ENCODE measurements at regions not wholly inside any gene's neighbourhood (a gene's known extent, or its start where the extent isn't known, plus 50 kb on each side); places are given as distances from the start of the nearest gene placed in this dataset.

DNA sequence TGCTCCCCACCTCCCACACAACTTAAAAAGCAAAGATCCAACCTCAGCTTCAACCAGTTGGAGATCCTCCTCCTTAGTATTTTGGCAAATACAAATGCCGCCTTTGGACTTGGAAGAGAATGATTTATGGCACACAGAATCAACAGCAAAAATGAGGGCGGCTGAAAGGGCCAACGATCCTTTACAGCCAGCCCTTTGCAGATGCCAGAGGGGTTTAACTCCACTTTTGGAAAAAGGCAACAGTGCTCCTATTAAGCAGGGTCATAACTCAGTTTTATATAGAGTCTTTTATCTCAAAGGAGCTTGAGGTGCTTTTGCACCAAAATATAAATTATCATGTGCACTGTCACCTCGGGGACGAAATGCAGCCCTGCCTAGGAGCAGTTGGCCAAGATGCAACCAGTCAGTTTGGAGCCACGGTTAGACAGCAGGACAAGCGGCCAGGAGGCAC, 56.7 kb upstream of the JCAD start:
- CTCF ChIA-PET = interaction anchor here (0.7 to 1.6 kb wide), 5 partner anchors 35 to 154 kb away, joined by 3 to 4 read pairs (median 3); no protein-coding TSS in a partner anchor
- H3K9me1 ChIP-seq (replicated peaks; ENCODE audit: control insufficient read depth, extremely low read depth, insufficient read depth, low read length) = no peaks in the 10 kb centered on the region
- no peaks in the 10 kb centered on the region for H3K36me3 ChIP-seq (ENCODE audit: control insufficient read depth in 2 of 2, extremely low read depth in 1 of 2, insufficient read depth in 2 of 2, low read length in 2 of 2)
- no peak overlapping the region for H3K27ac ChIP-seq (ENCODE audit: insufficient read depth, low read depth, low read length)
- peaks cover 26% of the 10 kb centered on the region for H3K4me1 ChIP-seq (ENCODE audit: control insufficient read depth, extremely low read depth, insufficient read depth, low read length)
- TF ChIP-seq MYC (IDR thresholded peaks at IDR 0.05; ENCODE audit: low read depth, low read length) = no peak
- no peak for TF ChIP-seq JUN (IDR thresholded peaks at IDR 0.05; ENCODE audit: borderline replicate concordance, insufficient read depth, insufficient read length, low read depth)
- TF ChIP-seq FOS (IDR thresholded peaks at IDR 0.05; ENCODE audit: borderline replicate concordance, insufficient read depth, low read length) = no peak
- TF ChIP-seq CTCF (IDR thresholded peaks at IDR 0.05; ENCODE audit: extremely low read depth in 1 of 2, insufficient read depth in 1 of 2, low read depth in 1 of 2, low read length in 2 of 2) = no peak
- no peak for TF ChIP-seq EZH2 (IDR thresholded peaks at IDR 0.05; ENCODE audit: borderline replicate concordance, low read depth, low read length, severe bottlenecking)
- TF ChIP-seq POLR2A (IDR thresholded peaks at IDR 0.05; ENCODE audit: low read depth, low read length) = no peak
- no peak for TF ChIP-seq MAX (IDR thresholded peaks at IDR 0.05; ENCODE audit: insufficient read depth, insufficient read length)
- TF ChIP-seq GATA2 (IDR thresholded peaks at IDR 0.05; ENCODE audit: insufficient read depth, insufficient read length, low read depth, low read length) = no peak
- no peak for TF ChIP-seq POLR2AphosphoS5 (IDR thresholded peaks at IDR 0.05; ENCODE audit: insufficient read depth, low read depth, low read length)
- no TSS peak for BruUV-seq (replicated peaks)
- FAIRE-seq (no peak), DNase-seq (ENCODE audit: low read depth, low spot score) (no peak)
- no peak overlapping the region for H2AFZ ChIP-seq (ENCODE audit: low read depth, low read length)
- intact Hi-C loops (cut with micrococcal nuclease) = no loop called here
- H3K79me2 ChIP-seq (ENCODE audit: control insufficient read depth, insufficient read depth, low read length) = no peaks in the 10 kb centered on the region
- H4K20me1 ChIP-seq (replicated peaks; ENCODE audit: control insufficient read depth, extremely low read depth, insufficient read depth, low read length) = no peaks in the 10 kb centered on the region
- dilution Hi-C loops (cut with MboI; ENCODE audit: extremely low pct_ligation_motif_present, low sequenced_read_pairs) = no loop called here
- POLR2A ChIA-PET = no interaction called here
- H3K4me3 ChIP-seq (replicated peaks in 1 of 3; ENCODE audit: insufficient read depth in 1 of 3, low read depth in 1 of 3, low read length in 3 of 3) = no peak overlapping the region
- H3K27me3 ChIP-seq (ENCODE audit: control insufficient read depth in 2 of 2, insufficient read depth in 2 of 2, low read length in 2 of 2) = no peaks in the 10 kb centered on the region
- no peaks in the 10 kb centered on the region for H3K9me3 ChIP-seq (replicated peaks; ENCODE audit: control insufficient read depth, insufficient read depth, low read length)
- no peak overlapping the region for H3K4me2 ChIP-seq (ENCODE audit: insufficient read depth, low read length)
- H3K9ac ChIP-seq (replicated peaks; ENCODE audit: extremely low read depth, insufficient read depth, low read length) = no peak overlapping the region

Measured in endothelial cell of umbilical vein (primary cell).